Cerebellar cortex (tissue), 1 donor: ENCODE measurements at regions not wholly inside any gene's neighbourhood (a gene's known extent, or its start where the extent isn't known, plus 50 kb on each side); places are given as distances from the start of the nearest gene placed in this dataset.
"Not testable (repeated sequence)": the region's sequence is repeated elsewhere in the genome, so short reads cannot be mapped to it uniquely, and the experiment has no call there.

Source experiments
- DNase-seq: peaks from one replicate; pipeline ENCODE4 v3.0.0-alpha.2; 2015; ENCODE audit warnings: low spot score

DNA sequence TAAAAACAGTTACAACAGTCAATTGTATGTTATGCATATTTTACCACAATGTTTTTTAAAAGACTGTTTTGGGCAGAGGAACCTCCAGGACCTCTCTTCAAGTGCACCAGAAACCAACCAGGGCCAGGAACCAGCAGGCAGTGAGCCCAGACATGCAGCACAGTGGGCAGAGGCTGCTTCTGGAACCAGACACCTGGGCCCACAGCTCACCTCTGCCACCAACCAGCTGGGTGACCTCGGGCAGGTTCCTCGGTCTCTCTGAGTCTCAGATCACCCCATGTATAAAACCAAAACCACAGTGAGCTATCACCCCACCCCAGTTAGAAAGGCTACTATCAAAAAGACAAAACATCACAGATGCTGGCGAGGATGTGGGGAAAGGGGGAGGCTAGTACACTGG lies 161.0 kb downstream of the C16orf95 start:
- DNase-seq: no peak

DNA sequence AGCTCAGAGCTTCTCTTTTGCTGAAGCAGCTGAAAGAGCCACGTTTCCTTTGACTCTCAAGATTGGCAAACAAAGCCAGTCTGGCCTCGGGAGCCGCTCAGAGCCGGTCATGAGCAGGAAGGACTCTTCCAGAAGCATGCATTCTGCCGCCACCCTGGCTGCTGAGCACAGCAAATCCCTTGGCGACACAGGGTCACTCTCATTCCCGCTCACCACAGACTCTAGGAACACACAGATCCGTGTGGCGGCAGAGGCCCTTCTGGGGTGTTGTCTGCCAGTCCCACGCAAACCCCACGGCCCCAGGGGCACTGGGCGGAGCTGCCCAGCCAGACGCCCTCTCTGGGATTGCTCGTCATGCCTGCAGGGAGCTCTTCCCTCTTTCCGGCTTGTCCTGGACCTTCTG lies 157.0 kb downstream of the C16orf95 start:
- no peak for DNase-seq

DNA sequence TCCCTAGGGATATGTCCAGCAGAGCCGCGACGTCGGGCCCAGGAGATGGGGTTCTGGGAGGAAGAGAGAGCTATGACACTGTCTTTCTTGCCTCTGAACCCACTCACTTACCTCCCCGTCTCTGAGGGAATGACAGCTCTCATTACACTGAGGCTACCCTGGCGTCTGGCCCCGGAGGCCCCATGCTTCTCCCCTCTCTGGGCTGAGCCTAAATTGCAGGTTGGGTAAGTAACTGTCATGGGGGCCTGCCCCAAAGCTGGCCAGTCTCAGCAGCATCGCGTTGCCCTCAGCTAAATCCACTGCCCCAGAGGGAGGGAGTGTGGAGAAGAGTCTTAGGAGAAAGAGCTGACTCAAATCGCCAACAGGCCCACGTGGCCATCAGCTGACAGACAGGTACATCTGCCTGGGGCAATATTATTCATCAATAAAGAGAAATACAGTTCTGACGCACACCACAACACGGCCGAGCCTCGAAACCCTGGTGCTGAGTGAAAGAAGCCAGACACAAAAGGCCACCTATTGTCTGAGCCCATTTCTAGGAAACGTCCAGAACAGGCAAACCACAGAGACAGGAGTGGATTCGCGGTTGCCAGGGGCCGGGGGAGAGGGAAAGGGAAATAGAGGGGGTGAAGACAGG lies 156.4 kb downstream of the C16orf95 start:
- no peak for DNase-seq

DNA sequence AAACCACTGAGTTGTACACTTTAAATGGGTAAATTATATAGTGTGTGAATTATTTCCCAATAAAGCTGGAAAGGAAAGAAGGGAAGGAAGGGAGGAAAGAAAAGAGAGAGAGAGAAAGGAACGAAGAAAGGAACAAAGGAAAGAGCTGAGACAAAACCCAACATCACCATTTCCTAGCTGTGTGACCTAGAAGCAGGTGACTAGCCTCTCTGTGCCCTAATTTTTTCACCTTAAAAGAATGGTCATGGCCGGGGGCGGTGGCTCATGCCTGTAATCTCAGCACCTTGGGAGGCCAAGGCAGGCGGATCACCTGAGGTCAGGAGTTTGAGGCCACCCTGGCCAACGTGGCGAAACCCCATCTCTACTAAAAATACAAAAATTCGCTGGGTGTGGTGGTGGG lies 155.8 kb downstream of the C16orf95 start:
- not testable (repeated sequence) for DNase-seq

DNA sequence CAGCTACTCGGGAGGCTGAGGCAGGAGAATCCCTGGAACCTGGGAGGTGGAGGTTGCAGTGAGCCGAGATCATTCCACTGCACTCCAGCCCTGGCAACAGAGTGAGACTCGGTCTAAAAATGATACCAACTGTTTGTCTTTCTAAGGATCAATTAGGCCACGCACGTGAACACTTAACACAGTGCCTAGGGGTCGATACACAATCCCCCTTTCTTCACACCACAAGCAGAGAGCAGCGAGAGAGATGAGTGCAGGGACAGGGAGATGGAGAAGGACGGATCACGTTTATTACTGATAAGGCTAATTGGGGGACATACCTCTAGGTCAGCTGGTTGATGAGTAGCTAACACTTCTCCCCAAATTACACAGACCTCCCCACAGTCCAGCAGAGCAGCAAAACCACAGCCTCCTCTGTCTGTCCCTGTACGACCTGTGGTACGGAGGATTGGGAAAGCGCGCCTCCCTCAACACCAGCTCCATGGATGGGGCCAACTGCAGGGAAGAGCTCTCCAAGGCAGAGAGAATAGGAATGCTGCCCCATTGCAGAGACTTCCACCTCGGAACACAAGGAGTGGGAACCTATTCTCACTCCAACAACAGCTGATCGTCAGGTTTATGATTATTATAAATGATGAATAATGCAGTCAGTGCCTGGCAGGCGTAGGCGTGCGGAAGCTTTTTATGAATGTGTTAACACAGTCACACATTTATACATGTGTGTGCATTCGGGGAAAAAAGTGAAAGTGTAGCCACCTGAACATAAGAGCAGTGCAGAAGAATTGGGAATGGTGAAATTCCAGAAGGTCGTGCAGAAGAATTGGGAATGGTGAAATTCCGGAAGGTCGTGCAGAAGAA lies 155.1 kb downstream of the C16orf95 start:
- DNase-seq: no peak

DNA sequence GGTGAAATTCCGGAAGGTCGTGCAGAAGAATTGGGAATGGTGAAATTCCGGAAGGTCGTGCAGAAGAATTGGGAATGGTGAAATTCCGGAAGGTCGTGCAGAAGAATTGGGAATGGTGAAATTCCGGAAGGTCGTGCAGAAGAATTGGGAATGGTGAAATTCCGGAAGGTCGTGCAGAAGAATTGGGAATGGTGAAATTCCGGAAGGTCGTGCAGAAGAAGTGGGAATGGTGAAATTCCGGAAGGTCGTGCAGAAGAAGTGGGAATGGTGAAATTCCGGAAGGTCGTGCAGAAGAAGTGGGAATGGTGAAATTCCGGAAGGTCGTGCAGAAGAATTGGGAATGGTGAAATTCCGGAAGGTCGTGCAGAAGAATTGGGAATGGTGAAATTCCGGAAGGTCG lies 154.4 kb downstream of the C16orf95 start:
- not testable (repeated sequence) for DNase-seq

DNA sequence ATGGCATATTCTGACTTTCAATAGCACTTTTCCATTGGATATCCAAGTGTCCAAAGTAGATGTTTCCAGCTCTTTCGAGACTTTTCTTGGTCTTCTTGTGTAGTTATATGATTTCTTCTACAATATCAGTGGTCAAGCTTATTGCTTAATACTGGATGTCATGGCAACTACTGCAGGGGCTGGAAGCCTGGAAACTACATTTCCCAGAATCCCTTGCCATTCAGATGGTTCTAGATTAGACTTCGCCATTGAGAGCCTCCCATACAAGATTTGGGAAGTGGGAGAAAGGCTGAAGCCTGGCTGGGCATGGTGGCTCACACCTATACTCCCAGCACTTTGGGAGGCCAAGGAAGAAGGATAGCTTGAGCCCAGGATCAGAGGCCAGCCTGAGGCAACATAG lies 153.6 kb downstream of the C16orf95 start:
- DNase-seq: no peak

DNA sequence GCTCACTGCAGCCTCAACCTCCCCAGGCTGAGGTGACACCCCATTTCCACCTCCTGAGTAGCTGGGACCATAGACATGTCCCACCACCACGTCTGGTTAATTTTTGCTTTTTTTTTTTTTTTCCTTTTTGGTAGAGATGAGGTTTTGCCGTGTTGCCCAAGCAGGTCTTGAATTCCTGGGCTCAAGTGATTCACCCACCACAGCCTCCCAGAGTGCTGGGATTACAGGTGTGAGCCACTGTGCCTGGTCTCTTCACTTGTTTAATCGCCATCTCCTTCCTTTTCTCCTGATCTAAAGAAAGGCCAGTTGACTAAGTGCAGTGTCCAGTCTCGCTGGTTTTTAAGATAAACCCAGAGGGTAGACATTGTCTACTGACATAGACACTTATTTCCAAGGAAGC lies 152.0 kb downstream of the C16orf95 start:
- DNase-seq: no peak

DNA sequence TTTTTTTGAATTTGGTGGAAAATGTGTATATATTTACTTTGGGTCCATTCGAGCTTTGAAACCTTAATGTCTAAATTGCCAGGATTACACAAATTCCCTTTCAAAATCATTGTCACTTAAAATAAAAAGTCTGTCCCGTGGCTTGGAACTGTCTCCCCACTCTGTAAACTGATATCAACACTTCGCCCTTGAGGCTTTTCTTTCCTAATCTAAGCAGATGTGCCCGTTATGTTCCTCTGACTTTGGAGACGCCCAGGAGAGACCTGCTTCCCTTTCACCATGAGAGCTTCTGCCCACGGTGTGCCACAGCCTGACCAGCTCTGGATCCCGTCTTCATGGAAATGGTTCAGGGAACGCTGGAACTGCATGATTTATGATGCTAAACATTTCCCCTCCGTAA lies 151.3 kb downstream of the C16orf95 start:
- no peak for DNase-seq

DNA sequence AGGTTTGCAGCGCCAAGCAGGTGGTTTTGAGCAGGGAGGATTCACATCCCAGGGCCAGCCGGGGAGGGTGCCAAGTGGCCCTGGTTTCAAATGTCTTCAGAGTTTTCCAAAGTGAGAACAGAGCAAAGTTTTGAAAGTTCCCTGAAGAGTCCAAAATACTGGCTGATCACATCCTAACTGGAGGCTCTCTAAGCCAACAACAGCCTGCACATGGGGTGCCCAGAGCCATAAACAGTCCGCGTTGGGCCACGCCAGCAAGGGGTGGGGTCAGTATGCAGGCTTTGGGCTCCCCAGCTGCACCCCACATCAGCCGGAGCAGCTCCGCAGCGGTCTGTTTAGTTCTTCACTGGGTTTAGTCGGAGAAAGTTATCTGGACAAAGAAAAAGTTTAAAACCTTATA lies 150.9 kb downstream of the C16orf95 start:
- DNase-seq: no peak

DNA sequence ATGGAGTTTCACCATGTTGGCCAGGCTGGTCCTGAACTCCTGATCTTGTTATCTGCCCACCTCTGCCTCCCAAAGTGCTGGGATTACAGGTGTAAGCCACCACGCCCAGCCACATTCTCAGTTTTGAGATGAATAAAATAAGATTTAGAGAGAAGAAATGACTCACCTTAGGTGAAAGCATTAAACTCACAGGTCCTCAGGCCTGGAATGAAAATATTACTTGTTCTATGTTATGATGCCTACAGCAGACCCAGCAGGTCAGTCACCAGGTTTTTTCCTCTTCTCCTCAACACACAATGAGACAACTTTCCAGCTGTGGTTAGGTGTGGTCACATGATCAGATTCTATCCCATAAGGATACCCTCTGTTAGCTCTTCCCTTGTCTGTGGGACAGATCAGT lies 150.3 kb downstream of the C16orf95 start:
- no peak for DNase-seq

DNA sequence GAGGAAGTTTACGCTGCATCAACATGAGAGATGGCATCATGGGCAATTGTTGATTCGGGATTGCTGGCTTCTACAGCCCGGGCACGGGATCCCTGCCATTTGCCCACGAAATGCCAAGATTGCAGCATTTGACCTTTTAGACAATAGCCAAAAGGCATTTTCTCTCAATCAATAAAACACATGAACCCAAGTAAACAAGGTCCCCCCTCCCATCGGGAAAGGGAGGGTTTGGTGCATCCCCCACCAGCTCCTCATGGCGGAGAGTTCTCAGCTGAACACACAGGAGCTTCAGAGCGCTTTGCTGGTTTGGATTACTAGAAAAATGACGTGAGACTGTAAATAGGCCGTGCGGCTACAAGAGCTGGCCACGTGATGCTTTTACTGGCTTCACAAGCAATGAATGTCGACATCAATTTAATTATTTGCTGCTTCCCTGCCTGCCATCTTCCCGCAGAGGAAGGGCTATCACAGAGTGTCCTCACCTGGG lies 147.6 kb downstream of the C16orf95 start:
- DNase-seq: no peak

DNA sequence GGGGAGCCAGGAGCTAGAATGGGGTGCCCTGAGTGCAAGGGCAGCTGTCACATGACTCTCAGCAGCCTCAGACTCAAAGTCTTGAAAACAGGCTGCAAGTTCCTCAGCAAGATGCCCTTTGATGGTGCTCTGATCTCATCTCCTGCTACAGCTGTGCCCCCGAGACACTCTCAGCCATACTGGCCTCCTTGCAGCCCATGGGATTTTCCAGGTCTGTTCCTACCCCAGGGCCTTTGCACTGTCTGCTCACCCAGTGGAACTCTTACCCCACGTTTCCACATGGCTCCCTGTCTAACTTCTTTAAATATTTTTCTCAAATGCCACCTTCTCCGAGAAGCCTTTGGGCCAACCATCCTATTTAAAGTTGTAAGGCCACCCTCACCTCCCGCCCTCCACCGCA lies 146.9 kb downstream of the C16orf95 start:
- no peak for DNase-seq

DNA sequence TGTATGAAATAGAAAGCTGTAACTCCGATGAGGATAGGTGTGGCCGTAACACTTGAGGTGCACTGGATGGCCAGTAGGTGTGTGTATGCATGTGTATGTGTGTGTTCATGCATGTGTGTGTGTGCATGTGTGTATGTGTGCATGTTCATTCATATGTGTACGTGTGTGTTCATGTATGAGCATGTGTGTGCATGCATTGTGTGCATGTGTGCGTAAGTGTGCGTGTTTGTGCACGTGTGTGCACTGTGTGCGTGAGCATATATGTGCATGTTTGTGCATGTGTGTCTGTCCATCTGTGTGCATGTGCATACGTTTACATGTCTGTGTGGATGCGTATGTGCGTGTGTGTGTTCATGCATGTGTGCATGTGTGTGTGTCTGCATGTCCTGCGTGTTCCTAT lies 145.5 kb downstream of the C16orf95 start:
- no peak for DNase-seq

DNA sequence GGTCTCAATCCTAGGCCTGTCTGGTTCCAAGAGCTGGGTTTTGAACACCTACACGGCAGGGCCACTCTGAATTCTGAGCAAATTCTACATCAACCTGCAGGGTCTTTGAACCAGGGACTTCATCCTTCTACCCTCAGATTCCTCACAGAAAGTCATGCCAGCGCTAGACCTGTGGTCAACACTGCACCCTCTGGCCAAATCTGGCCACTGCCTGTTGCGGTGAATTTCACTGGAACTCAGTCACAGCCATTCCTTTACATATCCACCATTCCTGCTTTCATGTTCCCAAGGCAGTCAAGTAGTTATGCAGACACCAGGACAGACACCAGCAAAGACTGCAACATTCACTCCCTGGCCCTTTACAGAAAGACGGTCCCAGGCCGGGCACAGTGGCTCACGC lies 144.6 kb downstream of the C16orf95 start:
- DNase-seq: peak; percentile 2

DNA sequence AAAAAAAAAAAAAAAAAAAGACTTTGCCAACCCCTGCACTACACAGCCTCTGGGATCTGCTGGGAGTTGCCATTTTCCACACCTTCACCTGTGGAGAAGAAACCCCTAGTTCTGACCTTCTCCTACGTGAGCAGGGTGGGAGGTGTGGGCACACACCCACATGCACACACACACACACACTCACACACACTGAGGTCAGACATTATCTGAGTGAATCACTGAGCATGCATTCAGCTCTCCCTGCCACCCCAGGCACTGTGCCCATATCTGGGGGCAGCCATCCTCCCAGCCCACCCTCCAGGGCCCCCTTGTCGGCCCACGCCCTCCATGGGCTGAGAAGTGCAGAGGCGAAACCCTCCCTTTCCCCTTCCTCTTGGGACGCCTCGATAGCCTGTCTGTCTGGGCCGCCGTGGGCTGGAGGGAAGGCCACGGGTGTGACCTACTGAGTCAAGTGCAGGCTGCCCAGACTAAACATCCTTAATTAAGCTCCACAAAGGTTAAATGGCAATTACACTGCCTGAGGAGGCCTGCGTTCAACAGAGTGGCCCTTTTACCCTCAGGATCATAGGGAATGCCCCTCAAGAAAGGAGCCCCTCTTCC lies 143.8 kb downstream of the C16orf95 start:
- no peak for DNase-seq

DNA sequence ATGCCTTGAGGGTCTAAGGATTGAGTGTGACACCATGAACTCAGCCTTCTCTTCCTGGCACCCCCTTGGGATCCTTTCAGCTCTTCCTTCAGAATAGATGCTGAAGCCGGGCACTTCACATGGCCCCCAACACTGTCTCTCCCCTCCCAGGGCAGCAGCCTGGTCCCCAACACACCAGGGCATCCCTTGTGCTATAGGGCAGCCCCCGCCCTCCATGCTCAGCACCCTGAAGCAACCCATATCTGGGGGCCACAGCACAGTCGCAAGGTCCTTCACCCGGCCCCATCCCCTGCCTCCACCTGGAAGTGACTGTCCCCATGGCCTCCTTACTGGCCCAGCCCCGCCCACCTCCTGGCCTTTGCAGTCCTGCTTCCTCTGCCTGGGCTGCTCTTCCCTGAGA lies 143.1 kb downstream of the C16orf95 start:
- no peak for DNase-seq

DNA sequence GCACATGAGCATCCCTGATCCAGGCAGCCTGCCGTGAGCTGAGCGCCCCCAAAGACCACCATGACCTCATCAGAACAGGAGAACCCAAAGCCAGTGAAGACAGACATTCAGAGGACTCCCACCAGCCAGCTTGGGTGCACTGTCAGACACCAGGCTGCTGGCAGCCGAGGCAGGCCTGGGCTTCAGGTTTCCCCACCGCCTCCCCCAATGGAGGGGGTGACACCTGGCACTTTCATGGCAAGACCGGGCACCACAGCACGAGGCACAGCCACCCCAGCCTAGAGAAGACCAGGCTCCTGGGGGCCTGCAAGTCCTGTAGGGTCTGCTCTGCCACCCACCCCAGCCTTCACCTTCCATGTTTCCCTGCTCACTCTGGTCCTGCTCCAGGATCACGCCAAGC lies 140.5 kb downstream of the C16orf95 start:
- DNase-seq: no peak

DNA sequence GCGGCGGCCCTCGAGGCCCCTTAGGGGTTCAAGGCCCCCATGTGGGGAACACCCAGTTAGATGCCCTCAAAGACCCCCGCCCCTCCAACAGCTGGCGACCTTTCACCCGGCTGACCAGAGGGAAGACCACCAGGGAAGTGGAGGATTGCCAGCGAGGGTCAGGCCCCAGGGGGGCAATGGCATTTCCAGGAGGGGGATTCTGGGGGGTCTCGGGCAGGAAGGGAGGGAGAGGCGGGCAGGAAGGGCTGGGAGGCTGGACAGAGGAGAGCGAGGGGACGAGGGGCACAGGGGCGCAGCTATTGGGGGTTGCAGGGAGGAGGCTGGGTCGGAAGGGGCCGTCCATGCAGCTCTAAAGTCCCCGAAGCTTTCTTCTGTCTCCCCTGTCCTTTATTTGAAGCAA lies 139.5 kb downstream of the C16orf95 start:
- no peak for DNase-seq

DNA sequence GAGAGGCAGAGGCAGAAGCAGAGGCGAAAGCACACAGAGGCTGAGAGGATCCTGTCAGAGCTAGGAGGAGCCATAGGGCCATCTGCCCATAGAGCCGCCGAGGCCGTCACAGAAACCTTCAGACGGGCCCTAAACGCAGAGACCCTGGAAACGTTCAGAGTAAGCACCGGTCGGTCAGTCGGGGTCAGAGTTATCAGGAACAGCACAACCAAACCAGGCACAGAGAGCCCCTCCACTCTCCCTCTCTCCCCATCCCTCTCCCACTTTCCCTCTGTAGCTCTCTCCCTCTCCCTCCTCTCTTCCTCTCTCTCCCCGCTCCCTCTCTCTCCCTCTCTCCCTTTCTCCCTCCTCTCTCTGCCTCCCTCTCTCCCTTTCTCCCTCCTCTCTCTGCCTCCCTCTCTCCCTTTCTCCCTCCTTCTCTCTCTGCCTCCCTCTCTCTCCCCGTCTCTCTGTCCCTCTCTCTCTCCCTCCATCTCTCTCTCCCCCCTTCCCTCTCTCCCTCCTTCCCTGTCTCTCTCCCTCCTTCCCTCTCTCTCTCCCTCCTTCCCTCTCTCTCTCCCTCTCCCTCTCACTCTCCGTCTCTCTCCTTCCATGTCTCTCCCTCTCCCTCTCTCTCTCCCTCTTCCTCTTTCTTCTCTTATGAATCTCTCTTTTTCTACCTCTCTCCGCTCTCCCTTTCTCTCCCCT lies 138.9 kb downstream of the C16orf95 start:
- DNase-seq: no peak

DNA sequence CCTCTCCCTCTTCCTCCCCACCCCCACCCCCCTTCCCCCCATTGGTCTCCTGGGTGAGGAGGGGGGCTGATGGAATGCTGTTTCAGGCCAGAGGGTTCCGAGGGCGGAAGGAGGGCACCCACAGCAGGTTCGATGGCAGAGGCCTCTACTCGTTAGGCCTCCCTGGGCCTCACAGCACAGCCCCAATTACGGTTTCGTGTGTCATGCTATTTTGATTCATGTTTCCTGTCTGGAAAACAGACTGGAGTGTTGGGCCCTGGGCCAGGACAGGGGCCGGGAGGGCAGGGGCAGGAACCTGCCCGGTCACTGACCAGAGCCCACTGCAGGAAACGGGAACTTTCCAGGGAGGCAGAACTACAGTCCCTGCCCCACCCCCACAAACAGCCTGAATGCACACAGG lies 138.2 kb downstream of the C16orf95 start:
- DNase-seq: no peak

DNA sequence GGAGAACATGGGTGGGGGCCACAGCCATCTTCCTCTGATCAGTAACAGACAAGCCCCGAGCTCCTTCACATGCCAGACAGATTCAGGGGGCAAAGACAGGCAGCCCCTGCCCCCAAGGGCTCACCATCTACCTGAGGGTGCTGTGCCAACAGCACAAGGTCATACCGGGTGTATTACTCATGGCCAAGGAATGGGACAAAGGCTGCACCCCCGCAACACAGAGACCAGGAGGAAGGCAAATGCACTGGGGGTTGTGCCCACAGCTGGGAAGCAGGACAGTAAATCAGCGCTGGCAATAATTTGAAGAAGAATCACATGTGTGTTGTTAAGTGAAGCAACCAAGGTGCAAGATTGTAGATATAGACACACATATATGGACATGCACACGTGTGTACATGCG lies 137.1 kb downstream of the C16orf95 start:
- DNase-seq: no peak

DNA sequence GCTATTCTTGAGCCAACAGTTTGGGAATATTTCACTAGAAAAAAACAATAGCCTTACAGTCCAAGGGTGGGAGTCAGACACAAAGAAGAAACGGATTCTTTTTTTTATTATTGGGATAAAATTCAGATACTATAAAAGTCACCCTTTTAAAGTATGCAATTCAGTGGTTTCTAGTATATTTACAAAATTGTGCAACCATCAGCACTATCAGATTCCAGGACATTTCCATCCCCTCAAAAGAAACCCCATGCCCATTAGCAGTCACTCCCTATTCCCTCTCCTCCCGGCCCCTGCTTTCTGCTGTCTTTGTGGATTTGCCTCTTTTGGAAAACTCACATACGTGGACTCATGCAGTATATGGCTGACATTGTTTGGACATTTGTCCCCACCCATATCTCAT lies 134.4 kb downstream of the C16orf95 start:
- DNase-seq: no peak
